HEK293 (cell line): ENCODE measurements at regions not wholly inside any gene's neighbourhood (a gene's known extent, or its start where the extent isn't known, plus 50 kb on each side); places are given as distances from the start of the nearest gene placed in this dataset.

Experiments used
- CTCF ChIP-seq: fragments of 450-650 bp; formaldehyde crosslinking; IDR thresholded peaks from 2 replicates; pipeline ENCODE4 v1.5.1; 2016; ENCODE audit warnings: missing biosample characterization, missing genetic modification characterization
- MZF1 ChIP-seq: fragments of 450-650 bp; formaldehyde crosslinking; IDR thresholded peaks from 2 replicates; pipeline ENCODE4 v1.5.1; 2017; ENCODE audit warnings: missing biosample characterization, missing genetic modification characterization, borderline replicate concordance
- SCRT1 ChIP-seq: fragments of 450-650 bp; formaldehyde crosslinking; IDR thresholded peaks from 2 replicates; pipeline ENCODE4 v1.5.1; 2016; ENCODE audit warnings: missing biosample characterization, missing genetic modification characterization, borderline replicate concordance
- YY1 ChIP-seq: fragments of 450-650 bp; formaldehyde crosslinking; IDR thresholded peaks from 2 replicates; pipeline ENCODE4 v1.5.1; 2018; ENCODE audit warnings: missing biosample characterization, missing genetic modification characterization
- ZNF114 ChIP-seq: fragments of 450-650 bp; formaldehyde crosslinking; IDR thresholded peaks from 2 replicates; pipeline ENCODE4 v1.5.0; 2017; ENCODE audit warnings: missing biosample characterization, missing genetic modification characterization
- ZNF623 ChIP-seq: fragments of 450-650 bp; formaldehyde crosslinking; IDR thresholded peaks from 2 replicates; pipeline ENCODE4 v1.5.1; 2016; ENCODE audit warnings: missing biosample characterization, missing genetic modification characterization

GRCh38 chr12:46602474-46602873 lies 223.3 kb downstream of the SLC38A4 start:
- TF ChIP-seq SCRT1 (tag by site-specific recombination): no peak
- no peak for TF ChIP-seq YY1
- no peak for TF ChIP-seq MZF1
- no peak for TF ChIP-seq CTCF (tag by site-specific recombination)
- no peak for TF ChIP-seq ZNF623 (tag by site-specific recombination)
- no peak for TF ChIP-seq ZNF114 (tag by site-specific recombination)
